Gastroesophageal sphincter (tissue), 4 donors: ENCODE measurements at regions not wholly inside any gene's neighbourhood (a gene's known extent, or its start where the extent isn't known, plus 50 kb on each side); places are given as distances from the start of the nearest gene placed in this dataset.
A peak's percentile ranks its signal among the peaks of the same experiment; 100 is the strongest.

Experiments
- ATAC-seq: fragments of 150-250 bp; one replicate; pipeline ENCODE4 v1.9.1; 2016; ENCODE audit warnings: mild to moderate bottlenecking, moderate library complexity
- H3K27ac ChIP-seq, 4 donors: fragments of 200-600 bp; sonication (generic) in 3 of 4; 1 replicate in 3 of 4; 2 replicates in 1 of 4; pipeline ENCODE4 v1.5.1; 2016 to 2019
- H3K27me3 ChIP-seq: fragments of 200-600 bp; sonication (generic); one replicate; pipeline ENCODE4 v1.5.1; 2019
- H3K36me3 ChIP-seq, 2 donors: fragments of 200-600 bp; sonication (generic); one replicate each; pipeline ENCODE4 v1.5.1; 2019; ENCODE audit warnings: control low read depth in 1 of 2
- H3K4me1 ChIP-seq, 3 donors: fragments of 200-600 bp; sonication (generic); 1 replicate in 2 of 3; 2 replicates in 1 of 3; pipeline ENCODE4 v1.5.1; 2016 to 2019; ENCODE audit warnings: control low read depth in 2 of 3
- H3K4me3 ChIP-seq, 2 donors: fragments of 200-600 bp; sonication (generic); one replicate each; pipeline ENCODE4 v1.5.1; 2019; ENCODE audit warnings: mild to moderate bottlenecking in 1 of 2, moderate library complexity in 1 of 2
- H3K9me3 ChIP-seq, 3 donors: fragments of 200-600 bp; sonication (generic); one replicate each; pipeline ENCODE4 v1.5.1; 2017 to 2019; ENCODE audit warnings: control low read depth in 2 of 3
- CTCF ChIP-seq, 4 experiments: fragments of 200-600 bp in 2 of 4; fragments of 450-650 bp in 2 of 4; sonication (generic) in 1 of 4; IDR thresholded peaks; one replicate each; pipeline ENCODE4 v1.5.1; 2017 to 2019; ENCODE audit warnings: antibody characterized with exemption in 4 of 4, mild to moderate bottlenecking in 2 of 4, moderate library complexity in 2 of 4
- EP300 ChIP-seq: sonication (generic); formaldehyde crosslinking; IDR thresholded peaks from one replicate; pipeline ENCODE4 v1.6.1; 2017; ENCODE audit warnings: antibody characterized with exemption, mild to moderate bottlenecking
- POLR2A ChIP-seq, 2 donors: fragments of 450-650 bp; IDR thresholded peaks; one replicate each; pipeline ENCODE4 v1.6.1; 2017; ENCODE audit warnings: antibody characterized with exemption in 2 of 2, mild to moderate bottlenecking in 2 of 2, moderate library complexity in 1 of 2
- POLR2AphosphoS5 ChIP-seq: sonication (generic); formaldehyde crosslinking; IDR thresholded peaks from one replicate; pipeline ENCODE4 v1.6.1; 2017; ENCODE audit warnings: antibody characterized with exemption
- whole genome bisulfite sequencing, 2 donors: methylation state at CpG; one replicate each; pipeline ENCODE4 v1.1.5; 2018; ENCODE audit warnings: low coverage in 1 of 2; 5-methylcytosine and 5-hydroxymethylcytosine counted together

GRCh38 chr22:26981111-26981510 lies 323.7 kb downstream of the MIAT start:
- peaks cover 0 to 29% (median 0%) of the 10 kb centered on the region in 3 donors for H3K4me1 ChIP-seq
- ATAC-seq = peak; percentile 71
- no peaks in the 10 kb centered on the region for H3K27me3 ChIP-seq
- H3K4me3 ChIP-seq = no peak overlapping the region
- H3K9me3 ChIP-seq = no peaks in the 10 kb centered on the region
- peak overlapping the region in 3 of 4 donors; percentile 71 to 75 (median 74) for H3K27ac ChIP-seq
- no peaks in the 10 kb centered on the region for H3K36me3 ChIP-seq
- 31 to 56% methylated on average over 7 of the region's 7 CpGs for WGBS, 2 donors
- TF ChIP-seq POLR2AphosphoS5 (no peak), EP300 (no peak), CTCF (IDR thresholded peaks at IDR 0.05) (no peak), POLR2A (IDR thresholded peaks at IDR 0.05) (no peak)

DNA sequence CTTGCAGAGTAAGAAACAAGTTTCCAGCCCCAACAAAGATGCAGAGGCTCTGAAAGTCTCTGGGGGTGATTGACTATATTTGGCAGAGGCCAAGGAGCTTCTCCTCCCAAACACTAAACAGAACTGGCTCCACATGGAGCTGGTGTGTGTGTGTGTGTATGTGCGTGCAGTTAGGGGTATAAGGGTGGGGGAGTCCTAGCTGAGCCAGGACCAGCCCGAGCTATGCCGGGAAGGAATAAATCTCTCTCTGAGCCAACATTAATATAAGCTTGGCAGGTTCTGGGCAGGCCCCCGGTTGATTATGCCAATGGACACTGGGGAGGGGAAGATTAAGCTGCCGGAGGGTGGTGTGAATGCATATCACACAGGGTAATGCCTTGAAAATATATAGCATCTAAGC lies 324.2 kb downstream of the MIAT start:
- no peak for TF ChIP-seq CTCF (IDR thresholded peaks at IDR 0.05)
- no peak for TF ChIP-seq EP300
- TF ChIP-seq POLR2AphosphoS5 = peak; percentile 90
- TF ChIP-seq POLR2A (IDR thresholded peaks at IDR 0.05) = no peak
- Histone ChIP-seq H3K4me3 (no peak overlapping the region), H3K9me3 (no peaks in the 10 kb centered on the region), H3K27ac (peak overlapping the region in 3 of 4 donors; percentile 71 to 75 (median 74)), H3K27me3 (no peaks in the 10 kb centered on the region), H3K4me1 (peaks cover 0 to 29% (median 0%) of the 10 kb centered on the region in 3 donors), H3K36me3 (no peaks in the 10 kb centered on the region)
- WGBS, 2 donors = 0 to 34% methylated on average over 2 to 5 of the region's 5 CpGs
- peak; percentile 70 for ATAC-seq

- no peak for TF ChIP-seq EP300
- no peak for TF ChIP-seq POLR2AphosphoS5
- TF ChIP-seq POLR2A (IDR thresholded peaks at IDR 0.05) = no peak
- TF ChIP-seq CTCF (IDR thresholded peaks at IDR 0.05) = no peak
- Histone ChIP-seq H3K4me1 (peaks cover 0 to 29% (median 0%) of the 10 kb centered on the region in 3 donors), H3K36me3 (no peaks in the 10 kb centered on the region), H3K27ac (peak overlapping the region in 1 of 4 donors; percentile 11), H3K4me3 (no peak overlapping the region), H3K9me3 (no peaks in the 10 kb centered on the region), H3K27me3 (no peaks in the 10 kb centered on the region)
- WGBS, 2 donors = no CpG with 5 or more reads among the region's 1 CpG
- no peak for ATAC-seq
Measured at GRCh38 chr22:26983311-26983710, 325.9 kb downstream of the MIAT start.

- Histone ChIP-seq H3K27me3 (no peaks in the 10 kb centered on the region), H3K36me3 (no peaks in the 10 kb centered on the region), H3K4me1 (peaks cover 0 to 27% (median 0%) of the 10 kb centered on the region in 3 donors), H3K27ac (no peak overlapping the region), H3K4me3 (no peak overlapping the region), H3K9me3 (no peaks in the 10 kb centered on the region)
- no peak for ATAC-seq
- TF ChIP-seq CTCF (IDR thresholded peaks at IDR 0.05) (no peak), POLR2A (IDR thresholded peaks at IDR 0.05) (no peak), EP300 (no peak), POLR2AphosphoS5 (no peak)
- WGBS, 2 donors = 42 to 95% methylated on average over 2 of the region's 2 CpGs
Measured at GRCh38 chr22:26985206-26985605, 327.8 kb downstream of the MIAT start.

GRCh38 chr22:26985931-26986782 lies 328.8 kb downstream of the MIAT start:
- Histone ChIP-seq H3K4me3 (no peak overlapping the region), H3K27me3 (no peaks in the 10 kb centered on the region), H3K4me1 (peaks cover 0 to 17% (median 0%) of the 10 kb centered on the region in 3 donors), H3K36me3 (no peaks in the 10 kb centered on the region), H3K27ac (no peak overlapping the region), H3K9me3 (no peaks in the 10 kb centered on the region)
- no peak for ATAC-seq
- WGBS, 2 donors = 39 to 51% methylated on average over 4 to 9 of the region's 11 CpGs
- no peak for TF ChIP-seq EP300
- no peak for TF ChIP-seq POLR2A (IDR thresholded peaks at IDR 0.05)
- TF ChIP-seq POLR2AphosphoS5 = no peak
- no peak for TF ChIP-seq CTCF (IDR thresholded peaks at IDR 0.05)
